ENCODE measurements at regions not wholly inside any gene's neighbourhood (a gene's known extent, or its start where the extent isn't known, plus 50 kb on each side); places are given as distances from the start of the nearest gene placed in this dataset.
A peak's percentile ranks its signal among the peaks of the same experiment; 100 is the strongest.

- H3K9me3 Mint-ChIP-seq: no peaks in the 10 kb centered on the region
- H3K27me3 Mint-ChIP-seq: no peaks in the 10 kb centered on the region
- H3K4me3 Mint-ChIP-seq: no peak overlapping the region
- DNase-seq: peak; percentile 47
- H3K27ac Mint-ChIP-seq: peak overlapping the region; percentile 18
- peaks cover 41% of the 10 kb centered on the region for H3K4me1 Mint-ChIP-seq
- H3K36me3 Mint-ChIP-seq: no peaks in the 10 kb centered on the region
Measured at GRCh38 chr2:136384531-136385303, 266.8 kb upstream of the CXCR4 start.

- H3K36me3 Mint-ChIP-seq: no peaks in the 10 kb centered on the region
- peaks cover 49% of the 10 kb centered on the region for H3K4me1 Mint-ChIP-seq
- peak overlapping the region; percentile 93 for H3K27ac Mint-ChIP-seq
- no peak for DNase-seq
- H3K27me3 Mint-ChIP-seq: no peaks in the 10 kb centered on the region
- no peak overlapping the region for H3K4me3 Mint-ChIP-seq
- no peaks in the 10 kb centered on the region for H3K9me3 Mint-ChIP-seq
Measured at GRCh38 chr2:136383167-136383566, 265.2 kb upstream of the CXCR4 start.

DNA sequence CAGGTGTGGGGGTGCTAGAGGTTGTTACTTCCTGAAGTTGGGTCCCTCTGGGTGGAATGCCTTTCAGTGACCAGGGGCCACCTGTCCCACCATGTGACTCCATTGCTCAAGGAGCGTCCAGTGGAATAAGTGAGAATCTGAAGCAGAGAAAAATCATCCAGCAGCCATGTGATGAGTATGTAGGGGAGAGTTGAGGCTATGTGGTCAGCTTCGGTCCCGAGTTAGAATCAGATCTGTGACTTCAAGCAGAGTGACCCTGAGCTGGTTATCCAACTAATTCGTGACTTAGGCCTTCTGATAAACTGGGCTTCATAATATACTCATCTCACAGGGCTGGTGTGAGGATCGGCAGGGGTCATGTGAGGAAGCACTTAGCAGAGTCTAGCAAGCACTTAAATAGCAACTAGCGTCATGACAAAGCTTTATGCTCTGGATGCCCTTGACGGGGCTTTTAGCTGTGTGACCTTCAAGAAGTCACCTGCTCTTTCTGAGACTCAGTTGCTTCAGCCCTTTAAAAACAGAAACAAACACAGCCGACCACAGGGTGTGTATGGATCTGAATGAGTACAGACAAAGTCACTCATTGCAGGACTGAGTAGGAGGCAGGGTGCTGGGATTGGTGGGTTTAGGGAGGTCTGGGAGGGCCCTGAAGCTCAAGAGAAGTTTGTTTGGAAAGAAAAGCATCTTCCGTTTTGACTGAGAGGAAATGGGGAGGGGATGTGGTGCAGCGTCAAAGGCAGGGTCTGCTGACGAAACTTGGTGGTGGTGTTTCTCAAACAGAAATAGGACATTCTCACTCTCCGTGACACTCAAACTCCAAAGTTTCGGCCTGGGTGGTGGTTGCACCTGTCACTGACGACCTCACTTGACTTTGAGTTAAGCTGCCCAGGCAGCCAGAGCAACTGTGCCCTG, 264.0 kb upstream of the CXCR4 start:
- H3K27ac Mint-ChIP-seq: peak overlapping the region; percentile 93
- H3K9me3 Mint-ChIP-seq: no peaks in the 10 kb centered on the region
- H3K4me1 Mint-ChIP-seq: peaks cover 61% of the 10 kb centered on the region
- H3K36me3 Mint-ChIP-seq: no peaks in the 10 kb centered on the region
- peak overlapping the region; percentile 65 for H3K4me3 Mint-ChIP-seq
- H3K27me3 Mint-ChIP-seq: no peaks in the 10 kb centered on the region
- peak; percentile 82 for DNase-seq

DNA sequence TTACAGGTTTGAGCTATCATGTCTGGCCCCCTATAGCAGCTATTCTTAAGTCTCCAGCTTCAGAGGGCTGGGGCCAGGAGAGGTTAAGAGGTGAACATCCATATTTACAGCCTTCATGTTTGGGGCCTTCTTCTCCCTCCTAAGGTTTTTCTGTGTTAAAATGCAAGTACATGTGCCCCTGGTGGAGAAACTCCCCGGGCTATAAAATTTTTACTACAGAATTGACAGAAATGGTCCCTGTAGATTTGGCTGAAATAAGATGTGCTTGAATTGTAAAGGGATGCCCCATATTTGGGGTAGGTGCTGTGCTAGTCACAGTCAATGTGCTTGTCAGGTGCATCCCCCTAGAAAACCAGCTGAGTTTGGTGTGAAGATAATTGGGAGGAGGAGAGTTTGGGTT, 263.3 kb upstream of the CXCR4 start:
- H3K36me3 Mint-ChIP-seq: no peaks in the 10 kb centered on the region
- H3K9me3 Mint-ChIP-seq: no peaks in the 10 kb centered on the region
- no peak for DNase-seq
- H3K27me3 Mint-ChIP-seq: no peaks in the 10 kb centered on the region
- H3K4me1 Mint-ChIP-seq: peaks cover 68% of the 10 kb centered on the region
- peak overlapping the region; percentile 93 for H3K27ac Mint-ChIP-seq
- peak overlapping the region; percentile 65 for H3K4me3 Mint-ChIP-seq

- Mint-ChIP-seq H3K9me3 (no peaks in the 10 kb centered on the region), H3K4me3 (no peak overlapping the region), H3K36me3 (peaks cover 1% of the 10 kb centered on the region), H3K27me3 (no peaks in the 10 kb centered on the region), H3K27ac (no peak overlapping the region), H3K4me1 (peaks cover 78% of the 10 kb centered on the region)
- peak; percentile 71 for DNase-seq
Measured at GRCh38 chr2:136378712-136379595, 261.0 kb upstream of the CXCR4 start.

GRCh38 chr2:136377423-136378382, 259.8 kb upstream of the CXCR4 start:
- Mint-ChIP-seq H3K36me3 (peaks cover 1% of the 10 kb centered on the region), H3K27ac (peak overlapping the region; percentile 81), H3K9me3 (no peaks in the 10 kb centered on the region), H3K4me1 (peaks cover 66% of the 10 kb centered on the region), H3K4me3 (no peak overlapping the region), H3K27me3 (no peaks in the 10 kb centered on the region)
- no peak for DNase-seq

- Mint-ChIP-seq H3K27ac (peak overlapping the region; percentile 81), H3K9me3 (no peaks in the 10 kb centered on the region), H3K27me3 (no peaks in the 10 kb centered on the region), H3K4me1 (peaks cover 57% of the 10 kb centered on the region), H3K36me3 (peaks cover 1% of the 10 kb centered on the region), H3K4me3 (no peak overlapping the region)
- no peak for DNase-seq
Measured at GRCh38 chr2:136376798-136377211, 258.9 kb upstream of the CXCR4 start.

DNA sequence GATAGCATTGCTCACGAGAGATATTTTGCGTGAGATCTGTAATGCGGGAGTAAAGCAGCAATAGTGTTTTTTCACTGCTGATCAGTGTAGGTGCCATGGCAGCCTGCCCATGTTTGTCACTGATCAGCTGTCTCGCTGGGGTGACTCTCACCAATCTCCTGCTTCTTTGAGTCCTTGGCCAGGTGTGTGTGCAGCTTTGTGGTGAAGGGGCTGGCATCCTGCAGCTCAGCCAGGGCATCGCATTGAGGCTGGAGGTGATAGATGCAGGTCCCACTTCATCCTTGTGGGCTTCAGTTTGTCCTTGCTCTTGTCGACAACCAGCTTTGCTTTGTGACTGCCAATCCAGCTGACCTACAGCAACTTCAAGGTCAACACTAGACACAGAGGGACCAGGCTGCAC, 258.3 kb upstream of the CXCR4 start:
- peak overlapping the region; percentile 81 for H3K27ac Mint-ChIP-seq
- H3K4me1 Mint-ChIP-seq: peaks cover 52% of the 10 kb centered on the region
- no peak overlapping the region for H3K4me3 Mint-ChIP-seq
- no peaks in the 10 kb centered on the region for H3K9me3 Mint-ChIP-seq
- H3K27me3 Mint-ChIP-seq: no peaks in the 10 kb centered on the region
- no peak for DNase-seq
- H3K36me3 Mint-ChIP-seq: peaks cover 1% of the 10 kb centered on the region

DNA sequence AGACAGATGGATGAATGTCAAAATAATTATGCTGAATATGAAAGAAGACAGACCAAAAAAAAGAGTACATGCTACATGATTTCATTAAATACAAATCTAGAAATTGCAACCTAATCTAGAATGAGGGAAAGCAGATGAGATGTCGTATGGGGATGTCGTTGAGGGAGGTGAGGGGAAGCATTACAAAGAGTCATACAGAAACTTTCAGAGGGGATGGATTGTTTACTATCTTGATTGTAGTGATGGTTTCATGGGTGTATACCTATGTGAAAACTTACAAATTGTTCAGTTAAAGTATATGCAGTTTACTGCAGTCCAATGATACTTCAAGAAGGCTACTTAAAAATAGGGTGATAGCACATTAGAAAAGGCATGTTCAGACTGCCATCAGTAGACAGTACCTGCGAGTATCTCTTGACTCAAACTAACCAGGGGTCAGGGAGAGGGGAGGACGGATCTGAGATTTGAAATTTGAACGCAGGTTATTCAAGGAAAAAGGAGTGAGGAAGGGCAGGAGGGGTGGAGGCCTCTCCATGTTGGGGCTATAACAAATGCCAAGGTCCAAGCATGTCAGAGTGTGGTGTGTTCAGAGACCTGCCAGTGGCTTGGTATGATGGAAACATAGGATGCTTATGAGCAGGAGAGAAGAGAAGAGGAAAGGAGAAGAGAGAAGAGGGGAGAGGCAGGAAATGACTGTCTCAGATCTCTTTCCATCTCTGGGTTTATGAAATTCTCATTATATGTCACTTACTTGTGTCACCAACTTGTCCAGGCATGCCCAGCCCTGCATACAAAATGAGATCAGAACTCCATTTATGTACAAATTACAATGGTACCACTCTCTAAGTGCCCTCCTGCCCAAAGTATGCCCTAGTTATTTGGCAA, 257.3 kb upstream of the CXCR4 start:
- DNase-seq: no peak
- Mint-ChIP-seq H3K36me3 (peaks cover 1% of the 10 kb centered on the region), H3K27me3 (no peaks in the 10 kb centered on the region), H3K4me1 (peaks cover 51% of the 10 kb centered on the region), H3K27ac (peak overlapping the region; percentile 81), H3K4me3 (peak overlapping the region; percentile 3), H3K9me3 (no peaks in the 10 kb centered on the region)

GRCh38 chr2:136373841-136374240, 255.9 kb upstream of the CXCR4 start:
- Mint-ChIP-seq H3K4me1 (peaks cover 54% of the 10 kb centered on the region), H3K27me3 (no peaks in the 10 kb centered on the region), H3K9me3 (peaks cover 4% of the 10 kb centered on the region), H3K4me3 (no peak overlapping the region), H3K27ac (no peak overlapping the region), H3K36me3 (peaks cover 1% of the 10 kb centered on the region)
- DNase-seq: no peak

- DNase-seq: no peak
- H3K27me3 Mint-ChIP-seq: no peaks in the 10 kb centered on the region
- peaks cover 1% of the 10 kb centered on the region for H3K36me3 Mint-ChIP-seq
- H3K27ac Mint-ChIP-seq: no peak overlapping the region
- peaks cover 4% of the 10 kb centered on the region for H3K9me3 Mint-ChIP-seq
- peaks cover 46% of the 10 kb centered on the region for H3K4me1 Mint-ChIP-seq
- H3K4me3 Mint-ChIP-seq: no peak overlapping the region
Measured at GRCh38 chr2:136373029-136373428, 255.1 kb upstream of the CXCR4 start.

DNA sequence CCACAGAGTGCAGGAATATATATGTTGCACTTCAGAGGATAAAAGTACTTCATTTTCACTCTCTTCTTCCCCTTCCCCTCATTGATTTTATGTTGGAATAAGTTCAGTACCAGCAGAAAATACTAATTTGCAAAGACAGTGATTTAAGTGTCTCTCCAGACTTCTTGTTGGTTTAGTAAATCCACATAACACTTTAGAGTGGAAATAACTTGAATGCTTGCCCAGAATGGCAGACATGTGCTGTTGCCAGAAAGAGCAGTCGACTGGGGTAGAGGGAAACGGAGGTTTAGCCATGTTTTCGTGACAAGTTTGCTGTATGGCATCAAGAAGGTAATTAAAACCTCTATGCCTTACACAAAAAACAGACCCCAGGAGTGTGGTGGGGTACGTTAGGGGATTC, 246.0 kb upstream of the CXCR4 start:
- Mint-ChIP-seq H3K4me3 (no peak overlapping the region), H3K27me3 (peaks cover 8% of the 10 kb centered on the region), H3K4me1 (peaks cover 42% of the 10 kb centered on the region), H3K36me3 (peaks cover 7% of the 10 kb centered on the region), H3K9me3 (peaks cover 7% of the 10 kb centered on the region), H3K27ac (no peak overlapping the region)
- DNase-seq: no peak

GRCh38 chr2:136363470-136363869, 245.5 kb upstream of the CXCR4 start:
- Mint-ChIP-seq H3K27me3 (peaks cover 8% of the 10 kb centered on the region), H3K36me3 (peaks cover 7% of the 10 kb centered on the region), H3K27ac (no peak overlapping the region), H3K4me3 (no peak overlapping the region), H3K4me1 (peaks cover 46% of the 10 kb centered on the region), H3K9me3 (peaks cover 7% of the 10 kb centered on the region)
- DNase-seq: no peak
